Suprapubic skin (tissue), 3 donors: ENCODE measurements at regions not wholly inside any gene's neighbourhood (a gene's known extent, or its start where the extent isn't known, plus 50 kb on each side); places are given as distances from the start of the nearest gene placed in this dataset.

Experiments used
- POLR2A ChIP-seq, 2 donors: fragments of 450-650 bp; IDR thresholded peaks; one replicate each; pipeline ENCODE4 v1.6.1; 2017; ENCODE audit warnings: antibody characterized with exemption in 2 of 2, mild to moderate bottlenecking in 2 of 2, moderate library complexity in 2 of 2
- TF ChIP-seq, protein P1 (sequence below), 2 donors: fragments of 200-600 bp in 1 of 2; fragments of 450-650 bp in 1 of 2; sonication (generic) in 1 of 2; IDR thresholded peaks; one replicate each; pipeline ENCODE4 v1.5.1; 2016 to 2019; ENCODE audit warnings: antibody characterized with exemption in 2 of 2, mild to moderate bottlenecking in 1 of 2, moderate library complexity in 1 of 2

DNA sequence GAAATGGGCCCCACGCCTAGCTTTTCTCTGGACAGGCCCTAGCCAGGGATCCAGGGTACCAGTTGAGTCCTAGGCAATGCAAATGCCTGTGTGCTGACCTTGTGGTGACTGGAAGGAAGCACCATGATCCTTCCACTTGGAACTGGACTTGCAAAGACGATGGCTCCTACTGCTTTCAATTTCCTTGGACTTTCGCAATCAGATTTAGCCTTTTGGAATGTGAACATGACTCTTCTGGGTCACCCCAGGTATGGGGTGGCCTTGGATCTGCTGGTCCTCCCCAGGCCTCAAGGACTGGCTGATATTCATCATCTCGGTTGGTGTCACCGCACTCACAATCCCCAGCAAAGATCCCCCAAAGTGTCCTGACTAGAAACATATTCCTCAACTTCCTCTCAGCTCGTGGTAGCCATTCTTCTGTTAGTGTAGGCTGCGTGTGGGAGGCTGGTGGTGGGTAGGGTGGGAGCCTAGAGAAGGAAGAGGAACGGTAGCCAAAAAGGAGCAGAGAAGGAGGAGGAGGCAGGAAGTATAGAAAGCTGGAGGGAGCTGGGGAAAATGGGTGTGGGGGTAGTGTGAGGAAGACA, 130.5 kb downstream of the PPIAL4G start:
- no peak for TF ChIP-seq POLR2A (IDR thresholded peaks at IDR 0.05)
- TF ChIP-seq, protein P1, sequence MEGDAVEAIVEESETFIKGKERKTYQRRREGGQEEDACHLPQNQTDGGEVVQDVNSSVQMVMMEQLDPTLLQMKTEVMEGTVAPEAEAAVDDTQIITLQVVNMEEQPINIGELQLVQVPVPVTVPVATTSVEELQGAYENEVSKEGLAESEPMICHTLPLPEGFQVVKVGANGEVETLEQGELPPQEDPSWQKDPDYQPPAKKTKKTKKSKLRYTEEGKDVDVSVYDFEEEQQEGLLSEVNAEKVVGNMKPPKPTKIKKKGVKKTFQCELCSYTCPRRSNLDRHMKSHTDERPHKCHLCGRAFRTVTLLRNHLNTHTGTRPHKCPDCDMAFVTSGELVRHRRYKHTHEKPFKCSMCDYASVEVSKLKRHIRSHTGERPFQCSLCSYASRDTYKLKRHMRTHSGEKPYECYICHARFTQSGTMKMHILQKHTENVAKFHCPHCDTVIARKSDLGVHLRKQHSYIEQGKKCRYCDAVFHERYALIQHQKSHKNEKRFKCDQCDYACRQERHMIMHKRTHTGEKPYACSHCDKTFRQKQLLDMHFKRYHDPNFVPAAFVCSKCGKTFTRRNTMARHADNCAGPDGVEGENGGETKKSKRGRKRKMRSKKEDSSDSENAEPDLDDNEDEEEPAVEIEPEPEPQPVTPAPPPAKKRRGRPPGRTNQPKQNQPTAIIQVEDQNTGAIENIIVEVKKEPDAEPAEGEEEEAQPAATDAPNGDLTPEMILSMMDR (IDR thresholded peaks at IDR 0.05) = no peak
